Neuronal stem cell (in vitro differentiated cells): ENCODE measurements at regions not wholly inside any gene's neighbourhood (a gene's known extent, or its start where the extent isn't known, plus 50 kb on each side); places are given as distances from the start of the nearest gene placed in this dataset.

Source experiments
- DNase-seq: peaks from one replicate; pipeline ENCODE4 v3.0.0-alpha.2; 2013; ENCODE audit warnings: low spot score
- H2AFZ ChIP-seq: one replicate; pipeline ENCODE4 v1.6.1; 2013; ENCODE audit warnings: mild to moderate bottlenecking, low read length, inconsistent platforms
- H2AK5ac ChIP-seq: 2 replicates; pipeline ENCODE4 v1.6.1; 2013; ENCODE audit warnings: low read depth, mild to moderate bottlenecking, inconsistent platforms, low read length, moderate library complexity, mixed read lengths
- H2BK120ac ChIP-seq: 2 replicates; pipeline ENCODE4 v1.6.1; 2013; ENCODE audit warnings: low read depth, mild to moderate bottlenecking, inconsistent platforms, low read length, moderate library complexity, mixed read lengths
- H2BK12ac ChIP-seq: one replicate; pipeline ENCODE4 v1.6.1; 2013; ENCODE audit warnings: low read length, inconsistent platforms
- H2BK15ac ChIP-seq: 2 replicates; pipeline ENCODE4 v1.6.1; 2013; ENCODE audit warnings: mild to moderate bottlenecking, low read length, inconsistent platforms, mixed read lengths
- H2BK5ac ChIP-seq: one replicate; pipeline ENCODE4 v1.6.1; 2013; ENCODE audit warnings: inconsistent platforms, mild to moderate bottlenecking, low read length, moderate library complexity
- H3K14ac ChIP-seq: one replicate; pipeline ENCODE4 v1.6.1; 2013; ENCODE audit warnings: low read length, inconsistent platforms
- H3K18ac ChIP-seq: 2 replicates; pipeline ENCODE4 v1.6.1; 2013; ENCODE audit warnings: low read length, inconsistent platforms
- H3K23ac ChIP-seq: 2 replicates; pipeline ENCODE4 v1.6.1; 2013; ENCODE audit warnings: low read depth, mild to moderate bottlenecking, mixed read lengths, low read length, inconsistent platforms; ENCODE audit not compliant: poor library complexity
- H3K27ac ChIP-seq: replicated peaks from 3 replicates; pipeline ENCODE4 v1.5.1; 2013; ENCODE audit warnings: low read length, inconsistent platforms
- H3K27me3 ChIP-seq, 3 experiments: 2 replicates each; pipeline ENCODE4 v1.6.1; 2013; ENCODE audit warnings: low read length in 3 of 3, mild to moderate bottlenecking in 2 of 3, inconsistent platforms in 1 of 3, low read depth in 1 of 3, mixed read lengths in 1 of 3, moderate library complexity in 1 of 3; ENCODE audit not compliant: control insufficient read depth in 3 of 3, insufficient read depth in 3 of 3
- H3K36me3 ChIP-seq, 2 donors: replicated peaks in 1 of 2; 2 replicates each; pipeline ENCODE4 v1.6.1; 2013; ENCODE audit warnings: low read length in 2 of 2; ENCODE audit not compliant: control insufficient read depth in 2 of 2, insufficient read depth in 2 of 2
- H3K4ac ChIP-seq: 2 replicates; pipeline ENCODE4 v1.6.1; 2013; ENCODE audit warnings: inconsistent platforms, mild to moderate bottlenecking, low read length, moderate library complexity
- H3K4me1 ChIP-seq, 2 donors: 1 replicate in 1 of 2; 2 replicates in 1 of 2; pipeline ENCODE4 v1.6.1; 2013; ENCODE audit warnings: low read length in 2 of 2, low read depth in 1 of 2; ENCODE audit not compliant: control insufficient read depth in 2 of 2, insufficient read depth in 1 of 2
- H3K4me2 ChIP-seq: one replicate; pipeline ENCODE4 v1.6.1; 2013; ENCODE audit warnings: mild to moderate bottlenecking, low read length, inconsistent platforms; ENCODE audit not compliant: insufficient read depth, poor library complexity, severe bottlenecking
- H3K4me3 ChIP-seq, 2 donors: 2 replicates each; pipeline ENCODE4 v1.5.1; 2013; ENCODE audit warnings: low read length in 2 of 2, mild to moderate bottlenecking in 2 of 2, inconsistent platforms in 1 of 2, moderate library complexity in 1 of 2
- H3K79me1 ChIP-seq: one replicate; pipeline ENCODE4 v1.6.1; 2013; ENCODE audit warnings: low read depth, mild to moderate bottlenecking, inconsistent platforms, low read length, moderate library complexity
- H3K9ac ChIP-seq: one replicate; pipeline ENCODE4 v1.6.1; 2013; ENCODE audit warnings: mild to moderate bottlenecking, low read depth, low read length, inconsistent platforms; ENCODE audit not compliant: poor library complexity
- H3K9me3 ChIP-seq, 2 donors: replicated peaks in 1 of 2; 2 replicates each; pipeline versions ENCODE3 to v1.6.1; 2013; ENCODE audit warnings: low read length in 2 of 2, mild to moderate bottlenecking in 2 of 2, inconsistent platforms in 1 of 2, low read depth in 1 of 2, mixed read lengths in 1 of 2, moderate library complexity in 1 of 2; ENCODE audit not compliant: control insufficient read depth in 2 of 2, insufficient read depth in 1 of 2
- H4K8ac ChIP-seq: one replicate; pipeline ENCODE4 v1.6.1; 2013; ENCODE audit warnings: low read depth, mild to moderate bottlenecking, inconsistent platforms, low read length, moderate library complexity
- H4K91ac ChIP-seq: one replicate; pipeline ENCODE4 v1.6.1; 2013; ENCODE audit warnings: low read length, low read depth, mild to moderate bottlenecking, inconsistent platforms; ENCODE audit not compliant: poor library complexity
- WGBS, 2 donors: extraction: QIAGEN DNeasy Blood & Tissue Kit; methylation state at CpG; one replicate each; pipeline ENCODE4 v1.1.7; 2013; ENCODE audit warnings: missing lambda C conversion rate in 2 of 2, mixed read lengths in 1 of 2; ENCODE audit not compliant: insufficient read length in 2 of 2, insufficient replicate concordance in 1 of 2; ENCODE audit errors: extremely low coverage in 2 of 2; 5-methylcytosine and 5-hydroxymethylcytosine counted together

GRCh38 chr1:96536581-96536980 is 185.0 kb upstream of the PTBP2 start:
- Histone ChIP-seq H3K4me2 (no peak overlapping the region), H2BK12ac (no peak overlapping the region), H3K36me3 (no peaks in the 10 kb centered on the region), H3K27me3 (no peaks in the 10 kb centered on the region), H4K8ac (no peak overlapping the region), H3K18ac (no peak overlapping the region), H2BK120ac (no peak overlapping the region), H3K9ac (no peak overlapping the region), H3K23ac (no peak overlapping the region), H2AFZ (no peak overlapping the region), H3K79me1 (no peaks in the 10 kb centered on the region), H4K91ac (no peak overlapping the region), H3K14ac (no peak overlapping the region), H2BK5ac (no peak overlapping the region), H3K4me3 (no peak overlapping the region), H3K9me3 (peaks cover 1 to 6% of the 10 kb centered on the region in 2 donors), H3K27ac (no peak overlapping the region), H2AK5ac (no peak overlapping the region), H3K4me1 (peaks cover 0 to 17% of the 10 kb centered on the region in 2 donors), H2BK15ac (no peak overlapping the region), H3K4ac (no peak overlapping the region)
- DNase-seq: no peak

- H4K8ac ChIP-seq: no peak overlapping the region
- H3K27me3 ChIP-seq: no peaks in the 10 kb centered on the region
- no peak overlapping the region for H3K4me3 ChIP-seq
- H3K23ac ChIP-seq: no peak overlapping the region
- H2BK15ac ChIP-seq: no peak overlapping the region
- no peak overlapping the region for H4K91ac ChIP-seq
- H3K36me3 ChIP-seq: no peaks in the 10 kb centered on the region
- no peaks in the 10 kb centered on the region for H3K79me1 ChIP-seq
- WGBS, 2 donors: no CpG with 5 or more reads among the region's 4 CpGs
- H3K4ac ChIP-seq: no peak overlapping the region
- no peak overlapping the region for H2BK120ac ChIP-seq
- H2AFZ ChIP-seq: peak overlapping the region; percentile 48
- no peak overlapping the region for H3K14ac ChIP-seq
- H2BK5ac ChIP-seq: no peak overlapping the region
- no peaks in the 10 kb centered on the region for H3K9me3 ChIP-seq
- H3K27ac ChIP-seq: no peak overlapping the region
- H3K9ac ChIP-seq: no peak overlapping the region
- no peak for DNase-seq
- no peak overlapping the region for H3K18ac ChIP-seq
- peaks cover 0 to 17% of the 10 kb centered on the region in 2 donors for H3K4me1 ChIP-seq
- H2AK5ac ChIP-seq: no peak overlapping the region
- no peak overlapping the region for H3K4me2 ChIP-seq
- H2BK12ac ChIP-seq: no peak overlapping the region
Observed at GRCh38 chr1:96538111-96538641, 183.4 kb upstream of the PTBP2 start.

- H3K23ac ChIP-seq: no peak overlapping the region
- H3K14ac ChIP-seq: no peak overlapping the region
- WGBS, 2 donors: no CpG with 5 or more reads among the region's 5 CpGs
- H2BK15ac ChIP-seq: no peak overlapping the region
- H3K4ac ChIP-seq: no peak overlapping the region
- H3K27me3 ChIP-seq: no peaks in the 10 kb centered on the region
- H3K9me3 ChIP-seq: no peaks in the 10 kb centered on the region
- no peak overlapping the region for H2BK5ac ChIP-seq
- H2BK120ac ChIP-seq: no peak overlapping the region
- no peak overlapping the region for H3K4me3 ChIP-seq
- no peak overlapping the region for H4K91ac ChIP-seq
- H3K18ac ChIP-seq: no peak overlapping the region
- H3K27ac ChIP-seq: no peak overlapping the region
- no peak overlapping the region for H2BK12ac ChIP-seq
- no peak overlapping the region for H4K8ac ChIP-seq
- H3K4me2 ChIP-seq: no peak overlapping the region
- no peak overlapping the region for H2AK5ac ChIP-seq
- H3K36me3 ChIP-seq: no peaks in the 10 kb centered on the region
- H2AFZ ChIP-seq: peak overlapping the region; percentile 48
- peaks cover 0 to 17% of the 10 kb centered on the region in 2 donors for H3K4me1 ChIP-seq
- H3K79me1 ChIP-seq: no peaks in the 10 kb centered on the region
- no peak overlapping the region for H3K9ac ChIP-seq
- no peak for DNase-seq
Observed at GRCh38 chr1:96538883-96539282, 182.7 kb upstream of the PTBP2 start.

DNA sequence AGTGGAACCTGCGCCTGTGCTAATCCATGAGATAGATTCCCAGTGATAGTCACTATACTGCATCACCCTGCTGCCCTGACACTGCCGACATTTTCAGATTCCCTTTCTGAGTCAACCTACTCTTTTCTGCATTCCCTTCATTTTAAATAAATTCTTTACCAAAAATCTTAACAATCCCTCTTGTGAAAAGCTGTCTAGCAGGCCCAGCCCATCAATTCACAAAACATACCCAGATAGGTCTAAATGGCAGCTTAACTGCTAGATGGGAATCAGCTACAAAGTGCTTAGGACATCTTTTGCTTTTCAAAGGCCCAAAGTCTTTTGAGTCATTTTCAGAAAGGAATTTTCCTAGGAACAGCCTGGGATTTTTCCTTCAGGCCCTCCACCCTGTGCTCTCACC is 180.1 kb upstream of the PTBP2 start:
- Histone ChIP-seq H3K4me2 (no peak overlapping the region), H2BK15ac (no peak overlapping the region), H2BK120ac (no peak overlapping the region), H3K4me3 (no peak overlapping the region), H3K18ac (no peak overlapping the region), H3K9ac (no peak overlapping the region), H3K23ac (no peak overlapping the region), H3K27me3 (no peaks in the 10 kb centered on the region), H2AFZ (no peak overlapping the region), H3K9me3 (no peaks in the 10 kb centered on the region), H3K36me3 (no peaks in the 10 kb centered on the region), H4K91ac (no peak overlapping the region), H2BK5ac (no peak overlapping the region), H4K8ac (no peak overlapping the region), H2BK12ac (no peak overlapping the region), H3K4ac (no peak overlapping the region), H3K79me1 (no peaks in the 10 kb centered on the region), H3K27ac (no peak overlapping the region), H3K4me1 (peaks cover 0 to 17% of the 10 kb centered on the region in 2 donors), H2AK5ac (no peak overlapping the region), H3K14ac (no peak overlapping the region)
- WGBS, 2 donors: no CpG with 5 or more reads among the region's 2 CpGs
- no peak for DNase-seq
